Lower lobe of right lung (tissue), 2 donors: ENCODE measurements at regions not wholly inside any gene's neighbourhood (a gene's known extent, or its start where the extent isn't known, plus 50 kb on each side); places are given as distances from the start of the nearest gene placed in this dataset.
A peak's percentile ranks its signal among the peaks of the same experiment; 100 is the strongest.

Source experiments
- ATAC-seq, 2 donors: fragments of 200-7000 bp; cut with Tn5 transposase; one replicate each; pipeline ENCODE4 v1.9.1; 2020 to 2022; ENCODE audit warnings: mild to moderate bottlenecking in 2 of 2, moderate library complexity in 2 of 2
- DNase-seq: peaks from one replicate; pipeline ENCODE4 v3.0.0-alpha.2; 2020
- H3K27ac ChIP-seq: fragments of 200-600 bp; one replicate; pipeline ENCODE4 v1.8.0; 2022
- H3K27me3 ChIP-seq: fragments of 200-600 bp; one replicate; pipeline ENCODE4 v1.8.0; 2022; ENCODE audit warnings: low read depth
- H3K36me3 ChIP-seq: fragments of 200-600 bp; one replicate; pipeline ENCODE4 v1.8.0; 2022; ENCODE audit warnings: mild to moderate bottlenecking
- H3K4me1 ChIP-seq: fragments of 200-600 bp; one replicate; pipeline ENCODE4 v1.8.0; 2022
- H3K4me3 ChIP-seq: fragments of 200-600 bp; one replicate; pipeline ENCODE4 v1.8.0; 2022; ENCODE audit warnings: mild to moderate bottlenecking
- H3K9me3 ChIP-seq: fragments of 200-600 bp; one replicate; pipeline ENCODE4 v1.8.0; 2022
- intact Hi-C: fragments of 100-400 bp; cut with DNase I; formaldehyde crosslinking; loops from one replicate; pipeline ENCODE4 v1.11.0; 2022
- TF ChIP-seq, protein P1 (sequence below): fragments of 200-600 bp; IDR thresholded peaks from one replicate; pipeline ENCODE4 v1.8.0; 2022; ENCODE audit warnings: antibody characterized with exemption, mild to moderate bottlenecking
- donor health status: DM: no; HTN: yes; CAD: no; lungs with severe emphysema.

DNA sequence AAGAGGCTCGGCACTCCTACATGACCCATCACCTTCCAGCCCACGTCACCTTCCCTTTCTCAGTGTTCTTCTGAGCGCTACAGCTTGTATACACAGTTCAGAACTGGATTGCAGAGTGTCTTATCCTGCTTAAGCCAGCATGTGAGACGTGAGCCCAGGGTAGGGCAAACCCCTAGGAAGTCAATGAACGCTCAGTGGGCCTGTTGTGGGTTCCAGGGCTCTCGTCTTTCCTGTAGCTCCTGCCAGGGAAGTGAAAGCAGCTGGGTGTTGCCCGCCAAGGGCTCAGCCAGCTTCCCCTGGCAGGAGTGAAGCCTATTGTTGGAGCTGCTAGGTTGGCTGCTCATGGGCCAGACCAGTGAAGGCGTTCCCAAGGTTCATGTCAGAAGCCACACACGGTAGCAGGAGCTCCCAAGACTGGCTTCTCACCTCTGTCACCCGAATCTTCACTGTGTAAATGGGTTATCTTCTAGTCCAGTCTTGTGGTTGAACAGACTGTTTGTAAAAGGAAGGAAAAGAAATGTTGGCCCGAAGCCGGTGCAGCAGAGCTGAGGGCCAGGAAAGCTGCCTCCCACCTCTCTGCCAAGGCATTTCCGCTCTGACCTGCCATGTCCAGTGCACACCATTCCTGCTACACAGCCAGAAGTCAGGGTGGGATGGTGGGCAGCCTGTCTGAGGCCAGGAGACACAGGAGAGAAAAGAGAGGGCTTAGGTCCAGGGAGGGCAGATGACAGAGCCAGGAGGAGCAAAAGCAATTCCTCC lies 69.6 kb upstream of the RMDN2 start:
- Histone ChIP-seq H3K27me3 (no peaks in the 10 kb centered on the region), H3K4me1 (peaks cover 31% of the 10 kb centered on the region), H3K27ac (peak overlapping the region; percentile 74), H3K9me3 (peaks cover 6% of the 10 kb centered on the region), H3K36me3 (no peaks in the 10 kb centered on the region), H3K4me3 (peak overlapping the region; percentile 9)
- ATAC-seq (peak; percentile 69 to 77), DNase-seq (peak; percentile 69)
- TF ChIP-seq, protein P1, sequence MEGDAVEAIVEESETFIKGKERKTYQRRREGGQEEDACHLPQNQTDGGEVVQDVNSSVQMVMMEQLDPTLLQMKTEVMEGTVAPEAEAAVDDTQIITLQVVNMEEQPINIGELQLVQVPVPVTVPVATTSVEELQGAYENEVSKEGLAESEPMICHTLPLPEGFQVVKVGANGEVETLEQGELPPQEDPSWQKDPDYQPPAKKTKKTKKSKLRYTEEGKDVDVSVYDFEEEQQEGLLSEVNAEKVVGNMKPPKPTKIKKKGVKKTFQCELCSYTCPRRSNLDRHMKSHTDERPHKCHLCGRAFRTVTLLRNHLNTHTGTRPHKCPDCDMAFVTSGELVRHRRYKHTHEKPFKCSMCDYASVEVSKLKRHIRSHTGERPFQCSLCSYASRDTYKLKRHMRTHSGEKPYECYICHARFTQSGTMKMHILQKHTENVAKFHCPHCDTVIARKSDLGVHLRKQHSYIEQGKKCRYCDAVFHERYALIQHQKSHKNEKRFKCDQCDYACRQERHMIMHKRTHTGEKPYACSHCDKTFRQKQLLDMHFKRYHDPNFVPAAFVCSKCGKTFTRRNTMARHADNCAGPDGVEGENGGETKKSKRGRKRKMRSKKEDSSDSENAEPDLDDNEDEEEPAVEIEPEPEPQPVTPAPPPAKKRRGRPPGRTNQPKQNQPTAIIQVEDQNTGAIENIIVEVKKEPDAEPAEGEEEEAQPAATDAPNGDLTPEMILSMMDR, result no peak
- intact Hi-C loops, result no loop called here

DNA sequence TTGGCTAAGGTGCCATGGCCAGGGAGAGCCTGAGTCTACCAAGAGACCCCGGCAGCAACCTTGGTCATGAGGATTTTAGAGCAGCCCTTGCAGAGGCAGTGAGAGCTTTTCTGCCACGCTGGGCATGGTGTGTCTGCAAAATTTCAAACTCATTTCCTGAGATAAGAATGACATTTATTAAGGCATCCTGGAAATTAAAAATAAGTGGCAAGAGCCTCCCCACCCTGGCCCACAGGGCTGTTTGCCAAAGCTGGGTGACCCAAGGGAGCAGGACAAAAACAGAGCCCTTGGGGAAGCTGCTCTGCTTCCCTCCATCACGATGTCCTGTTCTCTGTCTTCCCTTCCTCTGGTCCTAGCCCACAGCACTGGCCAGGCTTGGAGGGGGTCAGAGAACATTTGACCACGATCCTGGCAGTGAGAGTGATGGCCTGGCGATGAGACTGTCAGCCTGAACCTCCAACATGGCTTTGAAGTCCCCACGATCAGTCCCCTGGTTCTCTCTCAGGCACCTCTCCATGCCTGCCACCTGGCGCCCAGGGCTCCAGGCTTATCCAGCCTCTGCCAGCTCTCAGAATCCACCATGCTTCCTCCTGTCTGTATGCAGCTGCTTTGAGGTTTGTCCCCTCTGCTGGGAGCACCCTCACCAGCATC lies 68.9 kb upstream of the RMDN2 start:
- Histone ChIP-seq H3K9me3 (peaks cover 6% of the 10 kb centered on the region), H3K27ac (peak overlapping the region; percentile 74), H3K36me3 (no peaks in the 10 kb centered on the region), H3K4me1 (peaks cover 28% of the 10 kb centered on the region), H3K4me3 (no peak overlapping the region), H3K27me3 (no peaks in the 10 kb centered on the region)
- TF ChIP-seq, protein P1, result no peak
- no peak for DNase-seq
- intact Hi-C loops, result no loop called here
- ATAC-seq, result peak in 1 of 2 donors; percentile 4

- no peak overlapping the region for H3K27ac ChIP-seq
- H3K9me3 ChIP-seq, result peaks cover 6% of the 10 kb centered on the region
Observed at GRCh38 chr2:37857575-37858399, 67.3 kb upstream of the RMDN2 start.

DNA sequence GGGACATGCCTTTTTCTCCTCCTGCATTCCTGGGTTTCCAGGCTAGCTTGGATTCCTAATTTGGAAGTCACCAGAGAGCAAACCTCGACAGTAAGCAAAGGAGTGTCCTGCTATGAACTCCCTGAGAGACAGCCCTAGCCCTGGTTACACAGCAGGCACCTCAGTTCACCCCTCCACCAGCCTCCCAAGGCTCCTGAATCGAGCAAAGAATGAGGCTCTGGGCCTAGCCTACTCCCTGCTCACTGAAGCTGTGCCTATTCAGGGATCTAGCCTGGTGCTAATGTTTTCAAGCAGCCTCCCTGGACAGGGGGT lies 66.7 kb upstream of the RMDN2 start:
- no peak for DNase-seq
- no peak overlapping the region for H3K27ac ChIP-seq
- no peak for ATAC-seq

More at GRCh38 chr2:37857575-37858399, 67.3 kb upstream of the RMDN2 start:
- no peak for ATAC-seq
- DNase-seq, result no peak
- no peak overlapping the region for H3K4me3 ChIP-seq
- H3K4me1 ChIP-seq, result peaks cover 18% of the 10 kb centered on the region
- intact Hi-C loops, result no loop called here
- TF ChIP-seq, protein P1, result no peak
- no peaks in the 10 kb centered on the region for H3K27me3 ChIP-seq
- no peaks in the 10 kb centered on the region for H3K36me3 ChIP-seq

DNA sequence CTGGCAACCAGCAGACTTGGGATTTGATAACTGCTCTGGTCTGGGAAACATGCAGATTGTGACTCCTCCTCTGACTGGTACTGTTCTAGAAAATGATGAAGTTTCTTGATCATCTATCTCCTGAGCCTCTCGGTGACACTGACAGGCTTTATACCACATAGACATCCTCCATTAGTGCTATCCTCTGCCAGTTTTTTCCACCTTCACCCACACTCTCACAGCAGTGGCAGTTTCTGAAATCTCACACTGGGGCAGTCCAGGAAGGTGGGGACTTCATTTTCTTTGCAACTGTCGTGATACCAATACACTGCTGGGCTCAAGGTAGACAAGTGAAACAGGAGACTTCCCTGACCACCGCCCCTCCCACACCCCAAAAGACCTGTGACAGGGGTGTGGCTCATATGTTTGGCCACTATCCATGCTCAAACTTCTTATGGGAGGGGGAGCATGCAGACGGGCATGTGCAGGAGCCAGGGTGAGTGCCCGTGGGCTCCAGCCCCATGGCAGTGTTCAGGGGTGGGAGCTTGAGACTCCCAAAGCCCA lies 66.3 kb upstream of the RMDN2 start:
- Histone ChIP-seq H3K27ac (no peak overlapping the region), H3K4me3 (no peak overlapping the region)

More for the DNA sequence above, 66.7 kb upstream of the RMDN2 start:
- H3K9me3 ChIP-seq, result peaks cover 6% of the 10 kb centered on the region
- no peaks in the 10 kb centered on the region for H3K36me3 ChIP-seq
- intact Hi-C loops, result no loop called here
- H3K4me1 ChIP-seq, result peaks cover 18% of the 10 kb centered on the region
- no peaks in the 10 kb centered on the region for H3K27me3 ChIP-seq
- TF ChIP-seq, protein P1, result no peak
- H3K4me3 ChIP-seq, result no peak overlapping the region

More for the DNA sequence above, 66.3 kb upstream of the RMDN2 start:
- Histone ChIP-seq H3K4me1 (peaks cover 18% of the 10 kb centered on the region), H3K27me3 (no peaks in the 10 kb centered on the region), H3K9me3 (peaks cover 6% of the 10 kb centered on the region), H3K36me3 (no peaks in the 10 kb centered on the region)
- DNase-seq (no peak), ATAC-seq (no peak)
- TF ChIP-seq, protein P1, result no peak
- intact Hi-C loops, result no loop called here
